IMR-90 (cell line): ENCODE measurements at regions not wholly inside any gene's neighbourhood (a gene's known extent, or its start where the extent isn't known, plus 50 kb on each side); places are given as distances from the start of the nearest gene placed in this dataset.

ENCODE experiments used
- ATAC-seq: fragments of 200-7000 bp; cut with Tn5 transposase; 2 replicates; pipeline ENCODE4 v1.9.1; 2020; ENCODE audit warnings: low read depth, mild to moderate bottlenecking, moderate library complexity
- BruUV-seq: library from RNA; stranded (reverse); fragments of 400-500 nt; replicated peaks from 2 replicates; lab custom pipeline; 2021; lab: Mats Ljungman, UMichigan
- CTCF ChIA-PET: fragments of 300-600 bp; formaldehyde crosslinking; extraction: SDS; loops from one replicate; lab custom pipeline; 2021; ENCODE audit warnings: antibody characterized with exemption; lab: Yijun Ruan, JAX
- POLR2A ChIA-PET: fragments of 300-600 bp; sonication (Branson Sonifier 250); formaldehyde crosslinking; loops from one replicate; lab custom pipeline; 2022; ENCODE audit warnings: antibody characterized with exemption; ENCODE audit not compliant: unreplicated experiment; lab: Charles Lee
- DNase-seq: peaks from one replicate; pipeline ENCODE4 v3.0.0; 2013
- H2AFZ ChIP-seq: replicated peaks from 2 replicates; pipeline ENCODE3; 2013; ENCODE audit warnings: low read length, mild to moderate bottlenecking; ENCODE audit not compliant: poor library complexity
- H2AK5ac ChIP-seq: 2 replicates; pipeline ENCODE4 v1.6.1; 2013; ENCODE audit warnings: low read depth, low read length, inconsistent platforms
- H2AK9ac ChIP-seq: replicated peaks from 2 replicates; pipeline ENCODE3; 2013; ENCODE audit warnings: mild to moderate bottlenecking, low read depth, low read length, moderate library complexity; ENCODE audit not compliant: poor library complexity
- H2BK120ac ChIP-seq: 2 replicates; pipeline ENCODE4 v1.6.1; 2013; ENCODE audit warnings: low read depth, low read length, inconsistent platforms
- H2BK15ac ChIP-seq: 3 replicates; pipeline ENCODE4 v1.6.1; 2013; ENCODE audit warnings: low read depth, low read length, inconsistent platforms
- H2BK20ac ChIP-seq: 2 replicates; pipeline ENCODE4 v1.6.1; 2013; ENCODE audit warnings: low read depth, mild to moderate bottlenecking, inconsistent platforms, low read length, moderate library complexity
- H2BK5ac ChIP-seq: 2 replicates; pipeline ENCODE4 v1.6.1; 2013; ENCODE audit warnings: mild to moderate bottlenecking, low read depth, low read length, inconsistent platforms; ENCODE audit not compliant: poor library complexity, severe bottlenecking
- H3K14ac ChIP-seq: replicated peaks from 2 replicates; pipeline ENCODE4 v1.6.1; 2013; ENCODE audit warnings: low read depth, low read length, inconsistent platforms
- H3K18ac ChIP-seq: 2 replicates; pipeline ENCODE4 v1.6.1; 2013; ENCODE audit warnings: low read depth, low read length, control low read depth
- H3K23ac ChIP-seq: 2 replicates; pipeline ENCODE4 v1.6.1; 2013; ENCODE audit warnings: low read depth, low read length, inconsistent platforms
- H3K27ac ChIP-seq: 2 replicates; pipeline ENCODE4 v1.5.1; 2013; ENCODE audit warnings: mild to moderate bottlenecking, control low read depth, low read length; ENCODE audit not compliant: insufficient read depth
- H3K27me3 ChIP-seq: 2 replicates; pipeline ENCODE4 v1.6.1; 2013; ENCODE audit warnings: low read length; ENCODE audit not compliant: control insufficient read depth, insufficient read depth
- H3K36me3 ChIP-seq: 2 replicates; pipeline ENCODE4 v1.6.1; 2013; ENCODE audit warnings: low read length, mixed read lengths; ENCODE audit not compliant: control insufficient read depth, insufficient read depth
- H3K4ac ChIP-seq: 2 replicates; pipeline ENCODE4 v1.6.1; 2013; ENCODE audit warnings: low read depth, low read length, inconsistent platforms
- H3K4me1 ChIP-seq: 2 replicates; pipeline ENCODE4 v1.6.1; 2013; ENCODE audit warnings: low read length, mixed read lengths; ENCODE audit not compliant: control insufficient read depth, insufficient read depth
- H3K4me2 ChIP-seq: 2 replicates; pipeline ENCODE4 v1.6.1; 2013; ENCODE audit warnings: low read depth, mild to moderate bottlenecking, control low read depth, low read length, moderate library complexity
- H3K4me3 ChIP-seq: 2 replicates; pipeline ENCODE4 v1.5.1; 2013; ENCODE audit warnings: low read depth, mild to moderate bottlenecking, control low read depth, low read length, moderate library complexity; ENCODE audit not compliant: insufficient read depth
- H3K56ac ChIP-seq: 2 replicates; pipeline ENCODE4 v1.6.1; 2013; ENCODE audit warnings: low read length, inconsistent platforms; ENCODE audit not compliant: insufficient read depth; ENCODE audit errors: extremely low read depth
- H3K79me1 ChIP-seq, 2 experiments: 2 replicates each; pipeline ENCODE4 v1.6.1; 2013; ENCODE audit warnings: low read length in 2 of 2, inconsistent platforms in 1 of 2, low read depth in 1 of 2
- H3K9ac ChIP-seq: 2 replicates; pipeline ENCODE4 v1.6.1; 2013; ENCODE audit warnings: low read depth, low read length, control low read depth
- H3K9me1 ChIP-seq: 2 replicates; pipeline ENCODE4 v1.6.1; 2013; ENCODE audit warnings: low read length, inconsistent platforms; ENCODE audit not compliant: insufficient read depth
- H3K9me3 ChIP-seq: 2 replicates; pipeline ENCODE4 v1.6.1; 2013; ENCODE audit warnings: low read length; ENCODE audit not compliant: control insufficient read depth, insufficient read depth
- H4K20me1 ChIP-seq: 2 replicates; pipeline ENCODE4 v1.6.1; 2013; ENCODE audit warnings: low read length, inconsistent platforms; ENCODE audit not compliant: insufficient read depth
- H4K5ac ChIP-seq: 2 replicates; pipeline ENCODE4 v1.6.1; 2013; ENCODE audit warnings: mild to moderate bottlenecking, low read depth, low read length, control low read depth
- H4K8ac ChIP-seq, 2 experiments: 2 replicates each; pipeline ENCODE4 v1.6.1; 2013; ENCODE audit warnings: low read depth in 2 of 2, low read length in 2 of 2, control low read depth in 1 of 2, inconsistent platforms in 1 of 2
- H4K91ac ChIP-seq: 2 replicates; pipeline ENCODE4 v1.6.1; 2013; ENCODE audit warnings: low read depth, low read length, inconsistent platforms; ENCODE audit not compliant: insufficient read depth
- MAFK ChIP-seq: IDR thresholded peaks from 2 replicates; pipeline ENCODE4 v1.6.1; 2012; ENCODE audit warnings: low read depth, low read length, improper control_type of control experiment
- WGBS, 2 experiments: methylation state at CpG; one replicate each; pipeline versions ENCODE4 v1.1.5 to v1.1.7; 2013; ENCODE audit warnings: missing lambda C conversion rate in 2 of 2; ENCODE audit not compliant: insufficient read length in 1 of 2; ENCODE audit errors: extremely low coverage in 2 of 2; 5-methylcytosine and 5-hydroxymethylcytosine counted together
- dilution Hi-C: fragments of 300-500 bp; cut with HindIII; formaldehyde crosslinking; loops from one replicate; pipeline ENCODE4 v1.14.3; 2018; ENCODE audit warnings: low sequenced_read_pairs; ENCODE audit not compliant: unreplicated experiment
- in situ Hi-C: fragments of 300-500 bp; cut with MboI; formaldehyde crosslinking; loops from 3 replicates; pipeline ENCODE4 v1.14.3; 2019; ENCODE audit warnings: low sequenced_read_pairs, inconsistent platforms, mixed read lengths
- intact Hi-C: fragments of 100-400 bp; cut with micrococcal nuclease; formaldehyde crosslinking; loops from 2 replicates; pipeline ENCODE4 v1.10.0; 2022
- TF ChIP-seq, protein P1 (sequence below): fragments of 150-350 bp; IDR thresholded peaks from 2 replicates; pipeline ENCODE4 v1.6.1; 2016; ENCODE audit warnings: low read depth, mild to moderate bottlenecking, low read length, moderate library complexity, borderline replicate concordance
- TF ChIP-seq, protein P2 (sequence below): conservative IDR thresholded peaks from 2 replicates; pipeline ENCODE4 v1.5.1; 2012; ENCODE audit warnings: mild to moderate bottlenecking, low read depth, low read length, improper control_type of control experiment

DNA sequence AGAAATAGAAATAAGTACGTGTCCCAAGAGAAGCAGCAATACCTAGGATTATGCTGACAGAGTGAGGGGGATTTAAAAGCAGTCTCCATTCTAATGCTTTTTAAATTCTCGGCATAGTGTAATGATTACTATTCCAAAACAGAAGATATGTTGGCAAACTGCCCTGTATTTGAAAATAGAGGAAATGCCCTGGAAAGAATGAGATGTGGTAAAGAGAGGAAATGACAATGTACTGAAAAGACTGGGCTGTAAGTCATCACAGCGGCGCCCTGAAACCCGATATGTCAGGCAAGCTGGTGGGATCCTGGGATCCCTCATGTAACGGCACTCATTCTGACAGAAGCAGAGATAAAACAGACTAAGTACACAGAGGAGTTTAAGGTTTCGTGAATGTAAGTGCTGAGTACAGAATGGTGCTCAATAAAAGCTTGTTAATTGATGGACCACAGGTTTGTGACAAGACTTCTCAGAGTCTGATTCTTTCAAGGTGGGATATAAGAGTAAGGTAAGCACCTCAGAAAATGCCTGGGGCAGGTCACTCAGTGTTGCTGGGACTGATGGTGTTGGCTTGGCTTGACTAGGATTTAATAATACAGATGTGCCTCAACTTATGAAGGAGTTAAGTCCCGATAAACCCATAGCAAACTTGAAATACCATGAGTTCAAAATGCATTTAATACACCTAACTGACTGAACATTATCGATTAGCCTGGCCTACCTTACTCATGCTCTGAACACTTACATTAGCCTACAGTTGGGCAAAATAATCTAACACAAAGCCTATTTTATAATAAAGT is 91.4 kb downstream of the NFKBIZ start (continued):
- TF ChIP-seq, protein P1, sequence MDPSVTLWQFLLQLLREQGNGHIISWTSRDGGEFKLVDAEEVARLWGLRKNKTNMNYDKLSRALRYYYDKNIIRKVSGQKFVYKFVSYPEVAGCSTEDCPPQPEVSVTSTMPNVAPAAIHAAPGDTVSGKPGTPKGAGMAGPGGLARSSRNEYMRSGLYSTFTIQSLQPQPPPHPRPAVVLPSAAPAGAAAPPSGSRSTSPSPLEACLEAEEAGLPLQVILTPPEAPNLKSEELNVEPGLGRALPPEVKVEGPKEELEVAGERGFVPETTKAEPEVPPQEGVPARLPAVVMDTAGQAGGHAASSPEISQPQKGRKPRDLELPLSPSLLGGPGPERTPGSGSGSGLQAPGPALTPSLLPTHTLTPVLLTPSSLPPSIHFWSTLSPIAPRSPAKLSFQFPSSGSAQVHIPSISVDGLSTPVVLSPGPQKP: no peak

DNA sequence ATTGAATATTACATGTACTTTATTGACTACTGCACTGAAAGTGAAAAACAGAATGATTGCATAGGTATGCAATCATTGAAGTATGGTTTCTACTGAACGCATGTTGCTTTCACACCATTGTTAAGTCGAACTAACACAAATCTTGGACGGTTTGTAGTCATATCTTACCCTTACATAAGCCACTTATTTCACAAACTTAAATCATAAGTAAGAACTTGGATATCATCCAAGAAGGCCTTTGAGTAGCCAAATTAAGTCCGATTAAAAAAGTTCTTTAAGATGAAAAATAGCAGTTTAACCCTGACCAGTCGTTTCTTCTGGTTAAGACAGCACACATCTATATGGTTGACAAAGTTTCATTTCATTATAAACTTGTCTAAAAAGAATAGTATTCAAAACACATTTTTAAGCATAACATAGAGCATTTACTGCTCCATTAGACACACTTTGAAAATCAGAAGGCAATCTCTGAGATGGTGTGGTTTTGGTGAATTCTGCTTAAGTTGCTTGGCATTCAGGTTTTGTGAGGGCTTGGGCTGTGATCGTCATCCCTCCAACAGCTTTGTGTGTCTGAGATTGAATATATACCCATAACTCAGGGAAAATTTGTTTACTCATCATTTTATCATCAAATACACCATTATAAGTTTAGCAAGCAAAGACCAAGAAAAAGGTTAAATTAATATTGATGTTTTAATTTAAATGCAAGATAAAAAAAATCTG is 92.2 kb downstream of the NFKBIZ start:
- DNase-seq: peak; percentile 67
- WGBS, 2 experiments: no CpG with 5 or more reads among the region's 6 CpGs
- no TSS peak for BruUV-seq
- ChIA-PET POLR2A (no interaction called here), CTCF (no interaction called here)
- H3K14ac ChIP-seq: peak overlapping the region; percentile 56
- H3K18ac ChIP-seq: peak overlapping the region; percentile 99
- peak overlapping the region; percentile 92 for H4K5ac ChIP-seq
- H2BK120ac ChIP-seq: peak overlapping the region; percentile 89
- no peaks in the 10 kb centered on the region for H4K20me1 ChIP-seq
- H3K27ac ChIP-seq: peak overlapping the region; percentile 96
- H2BK20ac ChIP-seq: peak overlapping the region; percentile 96
- H3K4me1 ChIP-seq: peaks cover 25% of the 10 kb centered on the region
- H2BK15ac ChIP-seq: peak overlapping the region; percentile 99
- TF ChIP-seq MAFK: peak; percentile 93
- TF ChIP-seq, protein P2, sequence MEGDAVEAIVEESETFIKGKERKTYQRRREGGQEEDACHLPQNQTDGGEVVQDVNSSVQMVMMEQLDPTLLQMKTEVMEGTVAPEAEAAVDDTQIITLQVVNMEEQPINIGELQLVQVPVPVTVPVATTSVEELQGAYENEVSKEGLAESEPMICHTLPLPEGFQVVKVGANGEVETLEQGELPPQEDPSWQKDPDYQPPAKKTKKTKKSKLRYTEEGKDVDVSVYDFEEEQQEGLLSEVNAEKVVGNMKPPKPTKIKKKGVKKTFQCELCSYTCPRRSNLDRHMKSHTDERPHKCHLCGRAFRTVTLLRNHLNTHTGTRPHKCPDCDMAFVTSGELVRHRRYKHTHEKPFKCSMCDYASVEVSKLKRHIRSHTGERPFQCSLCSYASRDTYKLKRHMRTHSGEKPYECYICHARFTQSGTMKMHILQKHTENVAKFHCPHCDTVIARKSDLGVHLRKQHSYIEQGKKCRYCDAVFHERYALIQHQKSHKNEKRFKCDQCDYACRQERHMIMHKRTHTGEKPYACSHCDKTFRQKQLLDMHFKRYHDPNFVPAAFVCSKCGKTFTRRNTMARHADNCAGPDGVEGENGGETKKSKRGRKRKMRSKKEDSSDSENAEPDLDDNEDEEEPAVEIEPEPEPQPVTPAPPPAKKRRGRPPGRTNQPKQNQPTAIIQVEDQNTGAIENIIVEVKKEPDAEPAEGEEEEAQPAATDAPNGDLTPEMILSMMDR: no peak
- H3K27me3 ChIP-seq: no peaks in the 10 kb centered on the region
- peak overlapping the region; percentile 84 for H3K9ac ChIP-seq
- peaks cover 0 to 27% of the 10 kb centered on the region in 2 experiments; a peak in 3 of 4 replicates for H3K79me1 ChIP-seq
- H3K36me3 ChIP-seq: no peaks in the 10 kb centered on the region
- H2AFZ ChIP-seq: no peak overlapping the region
- peak overlapping the region; percentile 96 for H4K91ac ChIP-seq
- in situ Hi-C loops (no loop called here), intact Hi-C loops (loop anchor here (2.0 kb wide), 3 partner anchors 91 to 283 kb away; no protein-coding TSS in a partner anchor), dilution Hi-C loops (no loop called here)
- H3K4me3 ChIP-seq: no peak overlapping the region
- peak overlapping the region; percentile 92 for H3K56ac ChIP-seq
- H3K23ac ChIP-seq: peak overlapping the region; percentile 76; the same call in 1 of the 2 replicates
- peaks cover 4% of the 10 kb centered on the region for H3K9me1 ChIP-seq
- H3K9me3 ChIP-seq: no peaks in the 10 kb centered on the region
- no peak for ATAC-seq
- H2AK5ac ChIP-seq: peak overlapping the region; percentile 96
- peak overlapping the region; percentile 92 for H3K4me2 ChIP-seq
- H4K8ac ChIP-seq: peak overlapping the region; percentile 71 to 87
- no peak overlapping the region for H2AK9ac ChIP-seq
- peak overlapping the region; percentile 82 for H3K4ac ChIP-seq
- H2BK5ac ChIP-seq: peak overlapping the region; percentile 93
